GM19372 (cell line): ENCODE measurements at regions not wholly inside any gene's neighbourhood (a gene's known extent, or its start where the extent isn't known, plus 50 kb on each side); places are given as distances from the start of the nearest gene placed in this dataset.
"Not testable (repeated sequence)": the region's sequence is repeated elsewhere in the genome, so short reads cannot be mapped to it uniquely, and the experiment has no call there.

Source experiments
- ATAC-seq: cut with Tn5 transposase; IDR thresholded peaks from one replicate; pipeline ENCODE4 v1.9.1; 2021; ENCODE audit warnings: mild to moderate bottlenecking, low read depth, moderate library complexity; ENCODE audit not compliant: unreplicated experiment

DNA sequence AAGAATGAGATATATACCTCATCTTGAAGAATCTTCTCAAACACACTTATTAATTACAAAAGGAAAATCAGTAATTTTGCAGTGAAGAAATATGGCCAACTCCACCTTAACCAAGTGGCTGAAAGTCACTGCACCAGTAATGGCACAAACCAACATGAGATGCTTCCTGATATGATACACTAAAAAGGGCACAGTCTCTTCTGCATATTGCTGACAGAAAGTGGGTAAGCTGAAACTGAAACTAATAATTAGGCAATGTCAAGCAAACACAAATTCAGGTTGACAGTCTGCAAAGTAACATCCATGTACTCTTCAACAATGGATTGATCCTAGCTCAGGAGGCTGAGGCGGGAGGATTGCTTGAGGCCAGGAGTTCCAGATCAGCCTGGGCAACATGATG lies 56.1 kb downstream of the ZNF22 start:
- ATAC-seq = not testable (repeated sequence)

DNA sequence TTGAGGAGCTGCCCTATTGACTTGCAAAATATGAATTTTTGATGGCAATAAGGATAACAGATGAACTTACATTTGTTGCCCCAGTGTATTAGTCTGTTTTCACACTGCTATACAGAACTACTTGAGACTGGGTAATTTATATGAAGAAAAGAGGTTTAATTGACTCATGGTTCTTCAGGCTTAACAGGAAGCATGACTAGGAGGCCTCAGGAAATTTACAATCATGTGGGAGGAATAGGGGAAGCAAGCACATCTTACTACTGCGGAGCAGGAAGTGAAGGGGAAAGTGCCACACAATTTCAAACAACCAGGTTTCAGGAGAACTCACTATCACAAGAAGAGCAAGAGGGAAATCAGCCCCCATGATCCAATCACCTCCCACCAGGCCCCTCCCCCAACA lies 57.9 kb downstream of the ZNF22 start:
- no peak for ATAC-seq

DNA sequence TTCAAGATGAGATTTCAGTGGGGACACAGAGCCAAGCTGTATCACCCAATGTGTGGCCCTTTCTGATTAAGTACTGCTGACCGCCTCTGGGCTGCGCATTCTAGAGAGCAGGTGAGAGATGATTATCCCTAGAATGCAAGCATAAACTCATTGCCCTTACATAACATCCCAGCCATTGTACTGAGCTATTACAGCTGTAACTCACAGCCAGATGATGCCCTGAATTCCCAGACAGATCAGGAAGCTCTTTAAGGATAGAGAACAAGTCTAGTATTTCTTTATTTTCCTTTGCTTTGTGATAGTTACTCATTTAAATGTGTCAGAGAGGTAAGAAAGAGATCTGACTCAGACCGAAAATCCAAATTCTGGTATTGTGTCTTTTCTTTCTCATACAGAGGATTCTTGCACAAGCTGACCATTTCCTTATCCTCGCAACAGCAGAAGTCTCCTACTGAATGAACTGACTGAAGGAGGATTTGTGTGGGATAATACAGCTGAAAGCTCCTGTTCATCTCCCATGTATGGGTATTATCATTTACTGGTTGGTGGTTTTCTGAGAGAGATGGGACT lies 58.4 kb downstream of the ZNF22 start:
- ATAC-seq = no peak

DNA sequence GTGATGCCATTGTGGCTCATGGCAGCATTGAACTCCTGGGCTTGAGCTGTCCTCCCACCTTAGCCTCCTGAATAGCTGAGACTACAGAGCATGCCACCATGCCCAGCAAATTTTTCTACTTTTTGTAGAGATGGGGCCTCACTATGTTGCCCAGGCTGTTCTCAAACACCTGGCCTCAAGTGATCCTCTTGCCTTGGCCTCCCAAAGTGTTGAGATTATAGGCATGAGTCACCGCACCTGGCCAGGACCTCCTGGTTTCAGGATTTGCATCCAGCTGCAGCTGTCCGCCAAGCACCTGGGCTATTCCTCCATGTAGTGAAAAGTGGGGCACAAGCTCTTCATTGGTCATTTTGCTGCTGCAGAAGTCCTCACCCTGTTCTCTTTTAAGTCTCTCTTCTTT lies 58.9 kb downstream of the ZNF22 start:
- ATAC-seq = no peak

DNA sequence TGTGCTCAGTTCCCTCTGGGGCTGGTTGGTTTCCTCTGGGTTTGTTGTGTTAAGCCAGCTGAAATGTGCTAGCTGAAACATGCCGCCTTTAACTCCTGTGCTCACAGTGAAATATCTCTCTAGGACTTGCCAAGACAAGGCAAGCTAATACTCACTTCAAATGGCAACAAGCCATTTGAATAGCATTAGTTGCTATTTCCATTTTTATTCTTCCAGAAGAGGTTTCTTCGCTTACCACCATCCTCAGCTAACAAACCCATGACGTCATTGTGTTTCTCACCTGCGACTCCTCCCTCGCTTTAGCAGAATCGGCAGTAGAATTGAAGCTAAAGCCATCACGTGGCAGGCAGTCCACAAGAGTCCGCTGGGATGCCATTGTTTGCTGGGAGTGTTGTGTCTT lies 61.3 kb downstream of the ZNF22 start:
- no peak for ATAC-seq

DNA sequence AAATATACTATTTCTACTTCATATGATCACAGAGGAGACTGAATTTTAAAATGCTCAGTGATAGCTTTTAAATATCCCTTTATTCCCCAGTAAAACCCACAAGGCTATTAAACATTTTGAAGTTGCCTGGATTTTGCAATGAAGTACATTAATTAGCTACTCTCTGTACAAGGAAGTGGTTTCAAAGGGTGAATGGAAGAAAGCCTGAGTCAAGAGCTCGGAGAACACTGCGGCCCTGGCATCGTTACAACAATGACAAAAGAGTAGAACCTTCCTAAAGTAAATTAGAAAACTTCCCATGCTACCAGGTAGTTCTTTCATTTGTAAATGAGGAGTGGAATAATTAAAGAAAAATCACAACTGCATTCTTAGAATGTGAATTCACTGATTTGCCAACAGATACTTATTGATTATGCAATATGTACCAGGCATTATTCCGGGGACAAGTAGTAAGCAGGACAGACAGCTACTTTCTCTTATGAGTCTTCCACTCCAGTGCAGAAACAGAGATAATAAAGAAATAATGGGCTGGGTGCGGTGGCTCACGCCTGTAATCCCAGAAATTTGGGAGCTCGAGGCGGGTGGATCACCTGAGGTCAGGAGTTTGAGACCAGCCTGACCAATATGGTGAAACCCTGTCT lies 63.0 kb downstream of the ZNF22 start:
- no peak for ATAC-seq

DNA sequence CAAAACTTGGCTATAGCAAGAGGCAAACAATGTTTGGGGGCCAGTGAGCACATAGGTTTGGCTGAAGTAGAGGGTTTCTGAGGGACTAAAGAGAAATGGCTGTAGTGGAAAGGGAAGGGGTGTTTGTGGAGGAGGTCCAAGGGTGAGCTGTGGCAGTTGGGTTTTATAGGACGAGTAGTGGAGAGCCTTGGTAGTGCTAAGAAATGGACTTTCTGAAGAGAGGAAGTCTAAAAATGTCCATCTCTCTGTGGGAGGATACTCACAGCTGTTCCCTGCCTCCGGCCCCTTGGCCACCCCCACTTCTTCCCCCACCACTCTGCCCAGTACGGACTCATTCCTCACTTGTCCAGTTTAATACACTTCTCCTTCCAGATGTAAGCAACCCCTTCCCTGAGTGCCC lies 64.3 kb downstream of the ZNF22 start:
- no peak for ATAC-seq

DNA sequence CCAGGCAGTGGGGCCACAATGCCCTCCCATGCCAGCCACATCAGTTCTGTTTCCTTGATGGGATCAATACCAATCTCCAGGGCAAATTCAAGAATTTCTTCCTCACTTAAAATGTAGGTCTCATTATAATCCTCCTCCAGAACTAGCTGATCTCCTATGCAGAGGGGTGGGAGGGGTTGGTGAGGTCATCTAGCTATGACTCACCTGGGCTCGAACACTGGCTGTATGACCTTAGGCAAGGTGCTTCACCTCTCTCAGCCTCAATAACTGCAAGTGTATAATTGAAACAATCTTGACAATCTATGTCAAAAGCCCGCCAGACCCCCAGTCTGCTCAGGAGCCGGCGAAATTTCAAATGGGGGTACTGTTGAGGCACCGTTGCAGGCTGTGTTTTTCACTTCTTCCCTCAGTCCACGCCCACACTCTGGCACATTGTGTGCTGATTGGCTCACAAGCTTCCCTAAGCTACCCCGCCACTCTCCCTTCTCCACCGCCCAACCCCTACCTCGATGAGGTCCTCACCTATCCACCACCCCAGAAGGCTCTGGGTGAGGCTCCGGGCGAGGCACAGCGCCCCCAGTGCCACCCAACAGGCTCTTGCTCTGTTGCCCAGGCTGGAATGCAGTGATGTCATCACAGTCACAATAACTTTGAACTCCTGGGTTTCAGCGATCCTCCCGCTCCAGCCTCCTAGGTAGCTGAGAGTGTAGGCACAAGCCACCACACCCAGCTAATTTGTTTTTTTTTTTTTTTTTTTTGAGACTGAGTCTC lies 70.5 kb downstream of the ZNF22 start:
- ATAC-seq = no peak

DNA sequence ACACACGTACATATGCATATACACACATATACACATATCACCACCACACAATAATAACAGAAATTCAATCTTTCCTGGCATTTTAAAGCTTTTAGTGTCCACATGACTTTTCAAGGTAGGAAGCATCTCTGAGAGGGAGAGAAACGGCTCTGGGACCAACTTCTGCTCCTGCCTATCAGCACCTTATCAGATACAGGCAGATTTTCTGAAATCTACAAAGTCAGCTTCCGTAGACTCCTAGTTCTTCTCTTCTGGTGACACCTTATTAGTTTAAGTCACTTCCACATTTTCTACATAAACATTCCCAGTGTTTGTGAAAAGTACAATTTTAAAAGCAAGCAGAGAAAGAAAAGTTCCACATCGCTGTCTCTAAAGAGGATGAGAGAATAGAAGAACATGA lies 74.5 kb downstream of the ZNF22 start:
- no peak for ATAC-seq

DNA sequence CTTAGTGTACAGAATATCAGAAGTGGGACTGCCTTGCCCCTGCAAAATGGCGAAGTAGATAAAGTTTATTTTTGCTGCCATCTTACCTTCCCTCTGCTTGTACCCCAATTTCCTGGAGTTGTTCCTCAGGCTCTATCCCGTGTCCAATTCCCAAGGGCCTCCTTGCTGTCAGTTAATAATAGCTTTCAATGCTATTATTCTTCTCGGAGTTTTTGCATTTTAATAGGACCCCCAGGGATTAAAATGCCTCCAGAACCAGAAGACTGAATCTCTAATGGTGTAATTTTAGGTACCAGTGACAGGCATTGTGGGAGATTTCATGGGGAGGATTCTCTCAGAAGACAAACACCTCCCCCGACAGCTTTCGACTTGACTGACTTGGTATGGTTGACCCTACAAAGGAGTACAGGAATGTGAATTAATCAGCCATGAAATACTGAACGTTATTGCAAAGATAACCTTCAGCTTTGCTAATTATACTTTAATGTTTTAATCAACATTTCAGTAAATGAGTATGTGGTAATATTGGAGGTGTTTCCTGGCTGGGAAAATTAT lies 75.2 kb downstream of the ZNF22 start:
- no peak for ATAC-seq

DNA sequence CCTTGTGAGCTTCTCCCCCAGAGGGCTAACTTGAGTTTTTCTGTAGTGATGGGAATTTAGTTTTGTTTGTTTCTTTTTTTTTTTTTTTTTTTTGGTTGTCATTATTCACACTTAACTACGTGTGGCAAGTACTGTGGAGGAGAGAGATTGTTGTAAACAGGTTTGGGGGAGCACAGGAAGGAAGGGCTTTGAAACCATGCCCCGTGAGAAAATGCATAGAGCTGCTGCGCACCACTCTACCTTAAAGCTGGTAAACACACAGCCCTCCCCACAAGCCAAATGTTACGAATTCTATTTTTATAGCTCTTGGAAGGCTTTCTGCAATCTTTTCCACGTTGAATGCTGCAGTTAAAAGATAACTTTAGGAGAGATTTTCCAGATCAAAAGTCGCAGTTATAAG lies 76.2 kb downstream of the ZNF22 start:
- ATAC-seq = no peak

DNA sequence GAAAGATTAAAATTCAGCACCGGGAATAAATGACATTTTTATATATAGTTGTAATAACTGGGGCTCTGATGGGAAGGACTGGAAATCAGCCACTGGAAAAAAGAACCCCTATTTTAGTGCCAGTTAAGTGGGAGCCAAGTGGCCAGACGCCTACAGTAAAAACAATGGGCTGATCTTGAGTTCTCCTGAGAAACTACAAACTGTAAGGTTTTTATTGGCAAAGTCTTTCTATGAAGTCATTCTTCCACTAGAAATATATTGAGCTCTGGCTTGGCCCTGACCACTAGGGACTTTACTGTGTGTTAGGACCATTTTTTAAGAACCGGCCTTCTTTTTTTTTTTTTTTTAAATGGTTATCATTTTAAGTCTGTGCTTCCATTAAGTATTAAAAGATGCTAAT lies 79.6 kb downstream of the ZNF22 start:
- ATAC-seq = no peak

DNA sequence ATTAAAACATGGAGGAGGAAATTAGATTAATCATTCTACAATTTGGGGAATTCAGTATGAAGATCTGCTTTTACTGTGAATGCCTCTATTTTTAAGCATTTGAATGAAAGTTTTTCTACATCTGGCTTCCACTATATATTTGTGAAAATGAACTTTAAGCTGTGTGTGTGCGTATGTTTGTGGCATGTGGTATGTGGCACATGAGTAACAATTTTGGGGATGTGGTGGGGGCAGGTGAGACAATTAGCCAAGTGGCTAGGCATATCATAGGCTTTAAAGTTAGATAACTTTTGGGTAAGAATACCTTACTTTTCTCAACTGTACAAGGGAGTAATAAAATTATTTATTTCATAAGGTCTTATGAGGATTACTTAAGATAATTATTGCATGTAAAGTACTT lies 81.5 kb downstream of the ZNF22 start:
- ATAC-seq = no peak

DNA sequence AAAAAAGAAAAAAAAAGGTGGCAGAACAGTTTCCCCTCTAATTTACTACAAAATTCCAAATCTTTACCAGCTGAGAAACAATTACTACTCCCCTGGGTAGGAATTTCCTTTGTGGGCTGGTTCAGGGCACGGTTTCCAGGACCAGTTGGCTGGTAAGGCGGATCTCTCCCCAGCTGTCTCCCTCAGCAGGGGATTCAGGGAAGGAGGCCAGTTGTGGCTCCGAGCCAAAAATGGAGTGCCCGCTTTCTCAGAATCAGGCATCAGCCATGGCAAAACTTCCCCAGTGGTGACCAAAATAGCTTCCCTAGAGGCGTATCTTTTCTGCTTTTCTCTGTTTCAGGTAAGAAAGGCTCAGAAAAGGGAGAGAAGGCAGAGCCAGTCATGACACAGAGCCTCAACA lies 91.2 kb downstream of the ZNF22 start:
- ATAC-seq = no peak

DNA sequence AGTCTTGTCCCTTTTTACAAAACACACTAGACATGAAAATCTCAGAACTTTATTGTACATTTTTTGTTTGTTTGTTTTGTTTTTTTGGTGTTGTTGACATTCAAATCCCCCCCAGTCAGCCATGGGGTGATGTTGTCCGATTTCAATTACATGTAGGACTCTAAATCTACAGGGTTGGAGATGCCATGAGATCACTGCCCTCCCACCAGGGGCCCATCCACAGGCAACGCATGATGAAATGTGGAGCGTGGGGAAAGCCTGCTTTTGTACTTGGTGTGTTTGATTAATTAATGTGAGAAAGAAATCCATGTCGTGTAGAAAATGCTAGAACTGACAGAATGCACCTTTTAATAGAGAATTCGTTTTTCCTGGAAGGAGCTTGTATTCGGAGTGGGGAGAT lies 93.2 kb downstream of the ZNF22 start:
- ATAC-seq = no peak

DNA sequence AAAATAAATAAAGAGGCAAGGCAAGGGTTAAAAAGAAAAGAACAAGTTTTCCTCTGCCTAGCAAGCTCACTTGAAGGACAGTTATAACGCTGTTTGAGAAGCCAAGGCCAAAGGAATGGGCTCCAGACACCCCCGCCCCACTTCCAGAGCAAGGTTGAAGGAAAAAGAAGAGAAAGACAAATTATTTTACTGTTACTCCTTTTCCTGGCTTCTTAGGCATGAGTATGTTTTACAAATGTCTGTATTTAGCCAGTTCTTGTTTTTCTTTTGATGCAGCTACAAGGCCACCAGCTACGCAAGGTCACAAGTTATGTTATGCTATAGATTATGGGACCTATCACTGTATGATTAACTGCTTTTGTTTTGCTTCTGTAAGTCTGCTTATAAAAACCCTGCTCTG lies 94.6 kb downstream of the ZNF22 start:
- no peak for ATAC-seq

DNA sequence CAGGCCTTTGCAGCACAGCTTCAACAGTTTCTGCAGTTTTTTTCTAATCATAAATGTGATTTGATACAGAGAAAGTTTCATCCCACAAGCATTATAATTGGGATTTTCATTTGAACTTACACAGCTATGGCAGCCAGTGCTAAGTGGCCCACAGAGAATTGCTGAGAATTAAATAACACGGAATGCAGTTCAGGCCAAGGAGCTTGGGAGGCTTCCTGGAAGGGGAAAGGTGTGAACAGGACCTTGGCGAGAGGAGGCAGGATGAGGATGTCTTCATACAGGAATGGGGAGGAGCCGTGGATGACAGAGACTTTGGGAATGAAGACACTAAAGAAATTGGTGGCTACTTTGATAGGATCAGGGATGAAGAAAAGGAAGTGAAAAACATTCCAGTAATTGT lies 95.3 kb downstream of the ZNF22 start:
- ATAC-seq = no peak

DNA sequence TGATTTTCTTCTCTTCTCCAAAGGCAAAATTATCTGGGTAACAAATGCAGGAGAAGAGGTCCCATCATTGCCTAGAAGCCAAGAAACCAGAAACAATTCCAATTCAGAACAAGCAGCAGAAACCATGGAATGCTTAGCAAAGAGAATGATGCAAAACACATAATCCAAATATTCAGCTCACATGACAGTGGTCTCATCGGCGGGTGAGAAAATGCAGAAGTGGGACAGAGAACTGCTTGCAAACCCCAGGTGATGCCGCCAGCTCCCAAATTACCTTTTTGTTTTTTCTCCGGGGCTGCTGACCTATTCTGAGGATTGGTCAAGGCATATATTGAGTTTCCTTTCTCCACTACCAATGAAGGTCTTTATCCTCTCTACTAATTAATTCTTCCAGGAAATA lies 99.7 kb downstream of the ZNF22 start:
- no peak for ATAC-seq

DNA sequence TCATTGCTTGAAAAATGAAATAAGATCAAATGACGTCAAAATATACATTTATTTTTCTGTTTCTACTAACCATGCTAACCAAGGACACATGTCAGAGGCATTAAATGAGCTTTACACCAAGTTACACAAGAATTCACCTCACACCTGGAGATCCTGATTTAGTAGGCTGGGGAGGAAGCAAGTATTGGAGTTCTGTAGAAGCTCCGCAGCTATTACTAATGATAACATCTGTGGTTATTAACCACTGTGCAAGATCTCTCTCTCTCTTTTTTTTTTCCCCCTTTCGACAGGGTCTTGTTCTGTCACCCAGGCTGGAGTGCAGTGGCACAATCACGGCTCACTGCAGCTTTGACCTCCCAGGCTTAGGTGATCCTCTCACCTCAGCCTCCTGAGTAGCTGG lies 104.0 kb downstream of the ZNF22 start:
- no peak for ATAC-seq

DNA sequence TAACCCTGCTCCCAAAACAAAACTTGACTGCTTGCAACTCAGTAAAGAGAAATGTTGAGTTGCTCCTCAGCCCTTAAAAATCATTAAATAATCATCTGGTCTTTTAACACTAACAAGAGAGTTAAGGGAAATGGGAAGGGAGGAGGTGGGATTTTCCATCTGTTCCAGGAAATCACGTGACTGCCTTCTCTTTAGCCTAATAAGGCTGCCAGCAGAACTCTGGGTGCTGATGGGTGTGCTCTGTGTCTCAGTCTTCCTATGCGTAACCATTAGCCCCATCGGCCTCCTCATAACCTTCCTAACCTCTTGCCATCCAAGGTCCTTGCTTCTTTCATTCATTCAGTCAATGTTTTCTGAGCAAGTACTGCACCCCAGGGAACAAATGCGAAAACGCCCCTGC lies 104.6 kb downstream of the ZNF22 start:
- ATAC-seq = not testable (repeated sequence)

DNA sequence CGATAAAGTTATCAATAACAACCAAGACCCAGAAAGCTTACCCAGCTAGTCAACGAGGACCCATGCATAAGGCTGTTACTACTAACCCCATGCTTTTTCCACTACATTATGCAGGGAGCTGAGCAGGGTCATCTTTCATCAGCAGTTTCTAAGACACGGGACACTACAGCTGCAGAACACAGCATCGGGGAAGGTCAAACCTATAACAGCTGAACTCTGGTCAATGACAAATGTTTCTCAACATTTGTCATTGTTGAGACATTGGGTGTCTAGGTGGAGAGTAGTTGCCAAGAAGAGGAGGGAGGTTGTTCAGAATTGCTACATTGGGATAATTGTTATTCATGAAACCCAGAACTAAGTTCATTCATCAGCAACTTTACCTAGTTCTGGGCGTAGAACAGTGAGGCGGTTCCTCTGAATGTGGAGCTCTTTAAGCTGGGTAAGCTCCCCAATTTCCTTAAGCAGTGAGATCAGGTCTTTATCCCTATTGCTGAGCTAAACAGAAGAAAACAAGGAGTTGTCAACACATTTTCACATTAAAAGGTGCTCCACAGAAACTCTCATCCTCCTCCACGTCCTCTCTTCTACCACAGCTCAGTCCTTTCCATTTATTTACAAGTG lies 105.6 kb downstream of the ZNF22 start:
- no peak for ATAC-seq
